HepG2 (cell line): ENCODE measurements at regions not wholly inside any gene's neighbourhood (a gene's known extent, or its start where the extent isn't known, plus 50 kb on each side); places are given as distances from the start of the nearest gene placed in this dataset.

Experiments used
- ATAC-seq: fragments of 200-7000 bp; cut with Tn5 transposase; 3 replicates; pipeline ENCODE4 v1.9.1; 2020; ENCODE audit warnings: mild to moderate bottlenecking, moderate library complexity
- BruUV-seq: library from RNA; stranded (reverse); fragments of 400-500 nt; replicated peaks from 2 replicates; lab custom pipeline; 2021; lab: Mats Ljungman, UMichigan
- CTCF ChIA-PET: fragments of 300-600 bp; formaldehyde crosslinking; extraction: SDS; loops from one replicate; lab custom pipeline; 2021; ENCODE audit warnings: low total read pairs, inconsistent platforms, low intra/inter-chr PET ratio; lab: Yijun Ruan, JAX
- POLR2A ChIA-PET: fragments of 350-600 bp; sonication (Branson Sonifier 250); formaldehyde crosslinking; loops from one replicate; lab custom pipeline; 2020; ENCODE audit warnings: antibody characterized with exemption, inconsistent platforms; lab: Yijun Ruan, JAX
- DNase-seq: peaks from one replicate; pipeline ENCODE4 v3.0.0-alpha.2; 2015; ENCODE audit warnings: low spot score
- FAIRE-seq: peaks from 3 replicates; lab custom pipeline; 2011; peaks lifted over from hg19 to GRCh38; lab: Jason Lieb, UNC
- H2AFZ ChIP-seq: one replicate; pipeline ENCODE4 v1.6.1; 2011; ENCODE audit warnings: low read length, inconsistent platforms
- H3K27ac ChIP-seq: fragments of 300-600 bp; 3 replicates; pipeline ENCODE4 v1.8.0; 2011; ENCODE audit warnings: mixed run types, mild to moderate bottlenecking, mixed read lengths, low read length, inconsistent platforms; ENCODE audit not compliant: insufficient read depth; ENCODE audit errors: extremely low read length
- H3K27me3 ChIP-seq, 2 experiments: fragments of 200-600 bp in 1 of 2; 2 replicates in 1 of 2; 3 replicates in 1 of 2; pipeline versions ENCODE4 v1.6.0 to v1.8.0; 2011; ENCODE audit warnings: low read length in 2 of 2, mild to moderate bottlenecking in 2 of 2, moderate library complexity in 2 of 2, inconsistent platforms in 1 of 2; ENCODE audit not compliant: insufficient read depth in 2 of 2, control insufficient read depth in 1 of 2
- H3K36me3 ChIP-seq, 2 experiments: fragments of 200-600 bp in 1 of 2; replicated peaks in 1 of 2; 2 replicates in 1 of 2; 3 replicates in 1 of 2; pipeline versions ENCODE4 v1.5.1 to v1.8.0; 2011; ENCODE audit warnings: low read length in 2 of 2, inconsistent platforms in 1 of 2; ENCODE audit not compliant: insufficient read depth in 2 of 2, control insufficient read depth in 1 of 2
- H3K4me1 ChIP-seq: 2 replicates; pipeline ENCODE4 v1.5.1; 2012; ENCODE audit warnings: low read length, inconsistent platforms; ENCODE audit not compliant: insufficient read depth
- H3K4me2 ChIP-seq: 2 replicates; pipeline ENCODE4 v1.6.0; 2011; ENCODE audit warnings: low read depth, low read length, inconsistent platforms
- H3K4me3 ChIP-seq, 3 experiments: fragments of 200-600 bp in 1 of 3; sonication (generic), shearing (Covaris generic) in 1 of 3; replicated peaks in 1 of 3; 2 replicates each; pipeline ENCODE4 v1.5.1; 2011 to 2016; ENCODE audit warnings: low read length in 3 of 3, inconsistent platforms in 2 of 3, low read depth in 2 of 3, mild to moderate bottlenecking in 2 of 3, control low read depth in 1 of 3, mixed read lengths in 1 of 3; ENCODE audit not compliant: insufficient read depth in 1 of 3
- H3K79me2 ChIP-seq: one replicate; pipeline ENCODE4 v1.6.1; 2011; ENCODE audit warnings: low read length, inconsistent platforms; ENCODE audit not compliant: insufficient read depth
- H3K9ac ChIP-seq: 2 replicates; pipeline ENCODE4 v1.6.0; 2011; ENCODE audit warnings: mild to moderate bottlenecking, low read depth, low read length, inconsistent platforms; ENCODE audit not compliant: insufficient read depth
- H3K9me3 ChIP-seq: 2 replicates; pipeline ENCODE4 v1.5.1; 2012; ENCODE audit warnings: mild to moderate bottlenecking, low read length
- H4K20me1 ChIP-seq: 2 replicates; pipeline ENCODE4 v1.6.0; 2011; ENCODE audit warnings: inconsistent platforms, mild to moderate bottlenecking, low read length, moderate library complexity; ENCODE audit not compliant: insufficient read depth
- CEBPB ChIP-seq: IDR thresholded peaks from 2 replicates; pipeline ENCODE4 v1.6.1; 2011; ENCODE audit warnings: low read depth, low read length, improper control_type of control experiment, borderline replicate concordance
- DBP ChIP-seq: sonication (generic); formaldehyde crosslinking; IDR thresholded peaks from 2 replicates; pipeline ENCODE4 v1.4.0; 2020; ENCODE audit warnings: missing genetic modification reagents; ENCODE audit errors: not compliant biosample characterization
- GPN1 ChIP-seq: sonication (generic); formaldehyde crosslinking; IDR thresholded peaks from 2 replicates; pipeline ENCODE4 v1.5.1; 2020; ENCODE audit warnings: missing genetic modification reagents, borderline replicate concordance
- SATB2 ChIP-seq: sonication (generic); formaldehyde crosslinking; IDR thresholded peaks from 2 replicates; pipeline ENCODE4 v1.5.0; 2020; ENCODE audit warnings: missing genetic modification reagents
- ZHX2 ChIP-seq, 2 experiments: sonication (generic) in 1 of 2; formaldehyde crosslinking in 1 of 2; IDR thresholded peaks; 2 replicates each; pipeline versions ENCODE4 v1.6.1 to v1.9.0; 2014 to 2022; ENCODE audit warnings: antibody characterized with exemption in 1 of 2, borderline replicate concordance in 1 of 2, inconsistent platforms in 1 of 2, low read depth in 1 of 2, missing genetic modification reagents in 1 of 2
- ZNF138 ChIP-seq: sonication (generic); formaldehyde crosslinking; IDR thresholded peaks from 2 replicates; pipeline ENCODE4 v1.5.0; 2020; ENCODE audit warnings: mild to moderate bottlenecking, low read depth, missing genetic modification reagents
- WGBS: methylation state at CpG from one replicate; pipeline ENCODE4 v1.1.6; 2017; ENCODE audit warnings: low lambda C conversion rate; 5-methylcytosine and 5-hydroxymethylcytosine counted together
- in situ Hi-C: cut with HindIII; loops from 2 replicates; pipeline ENCODE4 v1.10.0; 2017; ENCODE audit warnings: low pct_unique_long_range_greater_than_20kb; ENCODE audit not compliant: extremely low pct_ligation_motif_present
- intact Hi-C: fragments of 100-400 bp; cut with micrococcal nuclease; formaldehyde crosslinking; loops from one replicate; pipeline ENCODE4 v1.10.0; 2022; ENCODE audit not compliant: unreplicated experiment

GRCh38 chr2:33719067-33719466 is 120.0 kb upstream of the FAM98A start:
- Histone ChIP-seq H2AFZ (no peak overlapping the region), H3K9ac (no peak overlapping the region), H3K4me3 (no peak overlapping the region), H3K27ac (no peak overlapping the region), H3K4me1 (no peaks in the 10 kb centered on the region), H3K4me2 (no peak overlapping the region), H3K79me2 (no peaks in the 10 kb centered on the region), H3K36me3 (no peaks in the 10 kb centered on the region), H3K27me3 (0 out of 5 replicates have a peak, but pooled peaks cover 0 to 1% of the 10 kb centered on the region in 2 experiments), H3K9me3 (no peaks in the 10 kb centered on the region), H4K20me1 (no peaks in the 10 kb centered on the region)
- BruUV-seq: no TSS peak
- intact Hi-C loops (no loop called here), in situ Hi-C loops (no loop called here)
- FAIRE-seq (no peak), DNase-seq (no peak), ATAC-seq (no peak)
- 14% methylated on average over 2 of the region's 2 CpGs for WGBS
- ChIA-PET POLR2A (no interaction called here), CTCF (no interaction called here)
- TF ChIP-seq CEBPB: peak; percentile 77
- TF ChIP-seq GPN1 (CRISPR knock-in tag): no peak
- TF ChIP-seq SATB2 (CRISPR knock-in tag): no peak
- no peak for TF ChIP-seq ZHX2 (IDR thresholded peaks at IDR 0.05; ENCODE audit: low read depth)
- no peak for TF ChIP-seq ZHX2 (CRISPR knock-in tag; IDR thresholded peaks at IDR 0.05; ENCODE audit: borderline replicate concordance)
- no peak for TF ChIP-seq ZNF138 (CRISPR knock-in tag)
- no peak for TF ChIP-seq DBP
